SK-N-SH (cell line): ENCODE measurements at regions not wholly inside any gene's neighbourhood (a gene's known extent, or its start where the extent isn't known, plus 50 kb on each side); places are given as distances from the start of the nearest gene placed in this dataset.

Source experiments
- CTCF ChIA-PET: fragments of 300-600, 350-600 bp; formaldehyde crosslinking; extraction: SDS; loops from one replicate; lab custom pipeline; 2021; lab: Yijun Ruan, JAX
- POLR2A ChIA-PET: fragments of 350-600 bp; sonication (Branson Sonifier 250); formaldehyde crosslinking; extraction: SDS; loops from one replicate; lab custom pipeline; 2020; ENCODE audit warnings: antibody characterized with exemption, inconsistent platforms; lab: Yijun Ruan, JAX
- DNase-seq: peaks from one replicate; pipeline ENCODE4 v3.0.0; 2012
- H2AFZ ChIP-seq: fragments of 200-600 bp; sonication (generic); 2 replicates; pipeline ENCODE4 v1.8.1; 2016; ENCODE audit warnings: antibody characterized with exemption, mild to moderate bottlenecking, low read depth
- H3F3A ChIP-seq: fragments of 200-600 bp; sonication (generic); replicated peaks from 2 replicates; pipeline ENCODE3; 2016; ENCODE audit warnings: antibody characterized with exemption, mild to moderate bottlenecking; ENCODE audit not compliant: insufficient read depth
- H3K27ac ChIP-seq, 2 experiments: fragments of 200-500 bp in 1 of 2; fragments of 200-600 bp in 1 of 2; sonication (Bioruptor generic) in 1 of 2; sonication (generic), shearing (Covaris generic) in 1 of 2; 2 replicates each; pipeline versions ENCODE4 v1.5.1 to v1.6.1; 2014 to 2016; ENCODE audit warnings: low read depth in 2 of 2, inconsistent platforms in 1 of 2, low read length in 1 of 2, mild to moderate bottlenecking in 1 of 2, mixed read lengths in 1 of 2
- H3K27me3 ChIP-seq: fragments of 200-600 bp; sonication (generic), shearing (Covaris generic); 2 replicates; pipeline ENCODE4 v1.6.1; 2016; ENCODE audit warnings: mixed run types; ENCODE audit not compliant: insufficient read depth
- H3K36me3 ChIP-seq, 2 experiments: fragments of 200-500 bp in 1 of 2; fragments of 200-600 bp in 1 of 2; sonication (Bioruptor generic) in 1 of 2; sonication (generic) in 1 of 2; replicated peaks in 1 of 2; 2 replicates each; pipeline versions ENCODE3 to v1.5.1; 2014 to 2016; ENCODE audit warnings: low read length in 1 of 2, mild to moderate bottlenecking in 1 of 2; ENCODE audit not compliant: insufficient read depth in 2 of 2, control insufficient read depth in 1 of 2
- H3K4me1 ChIP-seq, 2 experiments: fragments of 200-500 bp in 1 of 2; fragments of 200-600 bp in 1 of 2; sonication (Bioruptor generic) in 1 of 2; sonication (generic), shearing (Covaris generic) in 1 of 2; 2 replicates each; pipeline versions ENCODE4 v1.5.1 to v1.6.1; 2014 to 2016; ENCODE audit warnings: low read depth in 1 of 2, low read length in 1 of 2, mixed run types in 1 of 2; ENCODE audit not compliant: insufficient read depth in 2 of 2, control insufficient read depth in 1 of 2
- H3K4me2 ChIP-seq: fragments of 200-600 bp; sonication (generic), shearing (Covaris generic); 2 replicates; pipeline ENCODE4 v1.6.1; 2017; ENCODE audit warnings: mixed run types
- H3K4me3 ChIP-seq, 2 experiments: fragments of 200-500 bp in 1 of 2; fragments of 200-600 bp in 1 of 2; sonication (Bioruptor generic) in 1 of 2; sonication (generic), shearing (Covaris generic) in 1 of 2; 2 replicates each; pipeline versions ENCODE4 v1.5.1 to v1.8.1; 2014 to 2016; ENCODE audit warnings: low read depth in 2 of 2, inconsistent platforms in 1 of 2, low read length in 1 of 2, mild to moderate bottlenecking in 1 of 2, mixed read lengths in 1 of 2, moderate library complexity in 1 of 2
- H3K79me2 ChIP-seq: fragments of 200-600 bp; sonication (generic); 2 replicates; pipeline ENCODE4 v1.8.1; 2017; ENCODE audit warnings: mild to moderate bottlenecking; ENCODE audit not compliant: insufficient read depth
- H3K9ac ChIP-seq: fragments of 200-600 bp; sonication (generic); 2 replicates; pipeline ENCODE4 v1.6.1; 2017; ENCODE audit warnings: mixed run types
- H3K9me2 ChIP-seq: fragments of 200-600 bp; sonication (generic); 2 replicates; pipeline ENCODE4 v1.6.1; 2017; ENCODE audit warnings: mixed run types
- H3K9me3 ChIP-seq: fragments of 200-600 bp; sonication (generic); 2 replicates; pipeline ENCODE4 v1.6.1; 2017; ENCODE audit warnings: mixed run types, mild to moderate bottlenecking, moderate library complexity
- H4K20me1 ChIP-seq: fragments of 200-600 bp; sonication (generic); 2 replicates; pipeline ENCODE4 v1.6.1; 2017; ENCODE audit warnings: mild to moderate bottlenecking, mixed run types; ENCODE audit not compliant: insufficient read depth
- ELF1 ChIP-seq: IDR thresholded peaks from 2 replicates; pipeline ENCODE4 v1.4.0; 2012
- FOXJ3 ChIP-seq: sonication (generic); formaldehyde crosslinking; IDR thresholded peaks from 2 replicates; pipeline ENCODE4 v1.5.1; 2020; ENCODE audit warnings: mild to moderate bottlenecking, missing genetic modification reagents
- GABPA ChIP-seq: IDR thresholded peaks from 2 replicates; pipeline ENCODE4 v1.4.0; 2012; ENCODE audit warnings: low read depth, mild to moderate bottlenecking
- JUND ChIP-seq: IDR thresholded peaks from 2 replicates; pipeline ENCODE4 v1.4.0; 2012
- MEF2A ChIP-seq: IDR thresholded peaks from 2 replicates; pipeline ENCODE4 v1.4.0; 2012; ENCODE audit warnings: low read depth, borderline replicate concordance
- POLR2AphosphoS5 ChIP-seq: IDR thresholded peaks from 2 replicates; pipeline ENCODE4 v1.6.1; 2012; ENCODE audit warnings: low read depth, low read length
- RAD21 ChIP-seq: IDR thresholded peaks from 2 replicates; pipeline ENCODE4 v1.6.1; 2012; ENCODE audit warnings: mild to moderate bottlenecking, low read length
- RFX5 ChIP-seq: IDR thresholded peaks from 2 replicates; pipeline ENCODE4 v1.6.1; 2012; ENCODE audit warnings: mild to moderate bottlenecking, improper control_type of control experiment, low read length
- TAF1 ChIP-seq: IDR thresholded peaks from 2 replicates; pipeline ENCODE4 v1.6.1; 2012; ENCODE audit warnings: low read depth, mild to moderate bottlenecking, low read length, moderate library complexity, borderline replicate concordance
- WGBS: methylation state at CpG from one replicate; pipeline ENCODE4 v1.1.6; 2017; ENCODE audit warnings: low lambda C conversion rate; 5-methylcytosine and 5-hydroxymethylcytosine counted together
- TF ChIP-seq, protein P1 (sequence below): IDR thresholded peaks from 2 replicates; pipeline ENCODE4 v1.4.0; 2012; ENCODE audit warnings: low read depth, borderline replicate concordance
- TF ChIP-seq, protein P2 (sequence below): IDR thresholded peaks from 2 replicates; pipeline ENCODE4 v1.4.0; 2012; ENCODE audit warnings: low read depth, borderline replicate concordance
- TF ChIP-seq, protein P3 (sequence below): fragments of 150-350 bp; IDR thresholded peaks from 2 replicates; pipeline ENCODE4 v1.6.1; 2017; ENCODE audit warnings: antibody characterized with exemption, low read length, low read depth, borderline replicate concordance

DNA sequence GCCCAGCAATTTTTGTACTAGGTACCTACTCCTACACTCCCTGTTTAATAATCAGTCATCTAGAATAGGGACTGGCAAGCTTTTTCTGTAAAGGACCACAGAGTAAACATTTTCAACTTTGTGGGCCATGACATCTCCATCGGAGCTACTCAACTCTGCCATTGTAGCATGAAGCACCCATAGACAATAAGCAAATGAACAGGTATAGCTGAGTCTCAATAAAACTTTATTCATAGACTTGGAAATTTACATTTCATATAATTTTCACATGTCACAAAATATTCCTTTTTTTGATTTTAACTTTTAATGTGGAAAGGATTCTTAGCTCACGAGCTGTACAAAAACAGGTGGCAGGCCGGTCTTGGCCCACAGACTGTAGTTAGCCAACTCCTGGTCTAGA is 345.8 kb downstream of the SOX9 start (continued):
- TF ChIP-seq JUND (no peak), RAD21 (no peak)

DNA sequence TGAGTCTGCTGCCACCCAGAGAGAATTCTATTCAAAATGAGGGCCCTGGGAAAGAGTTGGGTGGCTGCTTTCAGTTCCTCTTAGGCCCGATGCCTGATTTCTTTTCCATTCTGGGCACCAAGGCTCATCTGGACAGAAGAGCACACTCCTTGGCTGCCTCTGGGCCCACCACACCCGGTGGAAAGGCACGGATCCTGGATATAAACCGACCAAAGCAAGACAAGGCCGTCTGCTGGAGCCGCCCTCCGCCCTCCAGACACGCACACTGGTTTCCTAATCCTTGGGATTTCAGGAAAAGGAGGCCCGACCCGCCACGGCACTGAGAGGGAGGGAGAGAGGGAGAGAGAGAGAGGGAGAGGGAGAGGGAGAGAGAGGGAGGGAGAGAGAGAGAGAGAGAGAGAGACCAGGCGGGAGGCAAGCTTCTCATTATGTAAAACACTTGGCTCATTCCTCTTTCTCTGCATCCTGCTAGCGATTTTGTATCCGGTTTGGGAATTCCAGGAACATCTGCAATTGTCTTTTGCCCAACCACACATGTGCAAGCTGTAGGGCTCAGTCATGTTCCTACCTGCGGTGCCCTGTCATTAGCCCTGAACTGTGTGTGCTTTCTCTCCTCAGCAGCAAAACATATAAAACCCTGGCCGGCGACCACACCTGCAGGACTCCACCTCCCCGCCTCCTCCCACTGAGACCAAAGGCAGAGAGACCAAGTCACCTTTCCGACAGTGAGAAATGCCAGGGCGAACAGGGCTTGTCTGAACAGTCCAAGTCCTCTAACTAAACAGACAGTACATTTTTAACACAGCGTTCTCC is 347.2 kb downstream of the SOX9 start:
- no peak overlapping the region for H2AFZ ChIP-seq

DNA sequence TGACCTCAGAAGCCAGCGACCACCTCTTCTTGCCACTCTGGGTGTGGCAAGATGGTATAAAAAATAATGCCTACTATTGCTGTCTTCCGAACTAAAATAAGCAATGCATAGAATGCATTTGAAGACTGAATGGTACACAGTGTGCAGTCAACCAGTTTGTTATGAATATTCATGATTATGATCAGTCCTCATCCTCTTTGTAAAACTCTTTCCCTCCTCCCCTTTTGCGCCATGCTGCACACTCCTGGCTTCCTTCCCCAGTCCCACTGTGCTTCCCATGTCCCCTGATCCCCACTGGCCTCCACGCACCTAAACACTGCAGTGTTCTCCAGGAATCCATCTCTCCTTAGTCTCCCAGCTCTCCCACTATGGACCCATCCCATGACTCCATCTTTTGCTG is 348.0 kb downstream of the SOX9 start:
- peaks cover 15% of the 10 kb centered on the region for H3F3A ChIP-seq
- no peaks in the 10 kb centered on the region for H3K36me3 ChIP-seq
- no peak overlapping the region for H3K9ac ChIP-seq
- H3K4me1 ChIP-seq: peaks cover 2 to 12% of the 10 kb centered on the region in 2 experiments; a peak in 3 of 4 replicates
- peaks cover 10% of the 10 kb centered on the region for H3K79me2 ChIP-seq
- POLR2A ChIA-PET: no interaction called here
- CTCF ChIA-PET: no interaction called here
- no peak overlapping the region for H3K4me3 ChIP-seq
- no peaks in the 10 kb centered on the region for H3K27me3 ChIP-seq
- no peaks in the 10 kb centered on the region for H3K9me2 ChIP-seq
- no peaks in the 10 kb centered on the region for H4K20me1 ChIP-seq
- H3K27ac ChIP-seq: no peak overlapping the region
- no peaks in the 10 kb centered on the region for H3K9me3 ChIP-seq
- no peak overlapping the region for H2AFZ ChIP-seq
- no peak for DNase-seq
- no peak overlapping the region for H3K4me2 ChIP-seq
- TF ChIP-seq FOXJ3 (no peak), TAF1 (no peak), GABPA (no peak), JUND (no peak), MEF2A (no peak), ELF1 (no peak), RFX5 (no peak), POLR2AphosphoS5 (no peak)
- TF ChIP-seq, protein P1, sequence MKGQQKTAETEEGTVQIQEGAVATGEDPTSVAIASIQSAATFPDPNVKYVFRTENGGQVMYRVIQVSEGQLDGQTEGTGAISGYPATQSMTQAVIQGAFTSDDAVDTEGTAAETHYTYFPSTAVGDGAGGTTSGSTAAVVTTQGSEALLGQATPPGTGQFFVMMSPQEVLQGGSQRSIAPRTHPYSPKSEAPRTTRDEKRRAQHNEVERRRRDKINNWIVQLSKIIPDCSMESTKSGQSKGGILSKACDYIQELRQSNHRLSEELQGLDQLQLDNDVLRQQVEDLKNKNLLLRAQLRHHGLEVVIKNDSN: no peak
- 94% methylated on average over 4 of the region's 4 CpGs for WGBS

More for the DNA sequence above, 347.2 kb downstream of the SOX9 start:
- Histone ChIP-seq H3K79me2 (peaks cover 10% of the 10 kb centered on the region), H3K4me1 (peaks cover 2 to 12% of the 10 kb centered on the region in 2 experiments; a peak in 3 of 4 replicates), H3K9me3 (no peaks in the 10 kb centered on the region), H3K9ac (no peak overlapping the region), H4K20me1 (no peaks in the 10 kb centered on the region), H3K4me3 (no peak overlapping the region), H3F3A (peaks cover 15% of the 10 kb centered on the region), H3K4me2 (no peak overlapping the region), H3K27me3 (no peaks in the 10 kb centered on the region), H3K9me2 (no peaks in the 10 kb centered on the region), H3K27ac (no peak overlapping the region), H3K36me3 (no peaks in the 10 kb centered on the region)
- no peak for DNase-seq
- ChIA-PET POLR2A (interaction anchor here (0.6 kb wide), 1 partner anchor 1107 kb away, joined by 3 read pairs; no protein-coding TSS in a partner anchor), CTCF (no interaction called here)
- TF ChIP-seq, protein P2, sequence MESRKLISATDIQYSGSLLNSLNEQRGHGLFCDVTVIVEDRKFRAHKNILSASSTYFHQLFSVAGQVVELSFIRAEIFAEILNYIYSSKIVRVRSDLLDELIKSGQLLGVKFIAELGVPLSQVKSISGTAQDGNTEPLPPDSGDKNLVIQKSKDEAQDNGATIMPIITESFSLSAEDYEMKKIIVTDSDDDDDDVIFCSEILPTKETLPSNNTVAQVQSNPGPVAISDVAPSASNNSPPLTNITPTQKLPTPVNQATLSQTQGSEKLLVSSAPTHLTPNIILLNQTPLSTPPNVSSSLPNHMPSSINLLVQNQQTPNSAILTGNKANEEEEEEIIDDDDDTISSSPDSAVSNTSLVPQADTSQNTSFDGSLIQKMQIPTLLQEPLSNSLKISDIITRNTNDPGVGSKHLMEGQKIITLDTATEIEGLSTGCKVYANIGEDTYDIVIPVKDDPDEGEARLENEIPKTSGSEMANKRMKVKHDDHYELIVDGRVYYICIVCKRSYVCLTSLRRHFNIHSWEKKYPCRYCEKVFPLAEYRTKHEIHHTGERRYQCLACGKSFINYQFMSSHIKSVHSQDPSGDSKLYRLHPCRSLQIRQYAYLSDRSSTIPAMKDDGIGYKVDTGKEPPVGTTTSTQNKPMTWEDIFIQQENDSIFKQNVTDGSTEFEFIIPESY: no peak
- TF ChIP-seq, protein P3, sequence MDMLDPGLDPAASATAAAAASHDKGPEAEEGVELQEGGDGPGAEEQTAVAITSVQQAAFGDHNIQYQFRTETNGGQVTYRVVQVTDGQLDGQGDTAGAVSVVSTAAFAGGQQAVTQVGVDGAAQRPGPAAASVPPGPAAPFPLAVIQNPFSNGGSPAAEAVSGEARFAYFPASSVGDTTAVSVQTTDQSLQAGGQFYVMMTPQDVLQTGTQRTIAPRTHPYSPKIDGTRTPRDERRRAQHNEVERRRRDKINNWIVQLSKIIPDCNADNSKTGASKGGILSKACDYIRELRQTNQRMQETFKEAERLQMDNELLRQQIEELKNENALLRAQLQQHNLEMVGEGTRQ: no peak
- no peak for TF ChIP-seq ELF1
- WGBS: 93% methylated on average over 21 of the region's 21 CpGs
